CD4-positive, alpha-beta T cell treated with Interleukin-17A for 1 hour (primary cell): ENCODE measurements at regions not wholly inside any gene's neighbourhood (a gene's known extent, or its start where the extent isn't known, plus 50 kb on each side); places are given as distances from the start of the nearest gene placed in this dataset.
"Not testable (repeated sequence)": the region's sequence is repeated elsewhere in the genome, so short reads cannot be mapped to it uniquely, and the experiment has no call there.

Source experiments
- DNase-seq: peaks from one replicate; pipeline ENCODE4 v3.0.0-alpha.2; 2020

GRCh38 chr10:23885853-23886252, 323.1 kb upstream of the KIAA1217 start:
- DNase-seq = no peak

DNA sequence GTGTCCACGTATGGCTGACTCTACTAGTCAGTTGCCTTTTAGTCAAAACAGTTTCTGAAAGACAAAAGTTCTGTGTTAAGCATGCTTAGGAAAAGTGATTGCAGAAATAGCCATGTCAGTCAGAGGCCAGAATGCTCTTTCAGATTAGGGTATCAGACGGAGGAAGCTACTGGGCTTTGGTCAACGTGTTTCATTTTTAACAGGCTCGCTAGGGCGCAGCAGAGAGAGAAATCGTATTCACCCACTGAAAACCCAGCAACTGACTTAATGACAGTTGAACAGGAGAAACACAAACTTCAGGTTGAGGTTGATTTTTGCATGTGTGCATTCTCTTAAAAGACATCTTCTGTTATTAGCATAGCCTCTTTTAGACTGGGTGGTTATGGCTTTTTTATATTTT, 322.6 kb upstream of the KIAA1217 start:
- DNase-seq = no peak

GRCh38 chr10:23891301-23891700, 317.6 kb upstream of the KIAA1217 start:
- DNase-seq = no peak

- DNase-seq = no peak
Measured at GRCh38 chr10:23892296-23892695, 316.6 kb upstream of the KIAA1217 start.

DNA sequence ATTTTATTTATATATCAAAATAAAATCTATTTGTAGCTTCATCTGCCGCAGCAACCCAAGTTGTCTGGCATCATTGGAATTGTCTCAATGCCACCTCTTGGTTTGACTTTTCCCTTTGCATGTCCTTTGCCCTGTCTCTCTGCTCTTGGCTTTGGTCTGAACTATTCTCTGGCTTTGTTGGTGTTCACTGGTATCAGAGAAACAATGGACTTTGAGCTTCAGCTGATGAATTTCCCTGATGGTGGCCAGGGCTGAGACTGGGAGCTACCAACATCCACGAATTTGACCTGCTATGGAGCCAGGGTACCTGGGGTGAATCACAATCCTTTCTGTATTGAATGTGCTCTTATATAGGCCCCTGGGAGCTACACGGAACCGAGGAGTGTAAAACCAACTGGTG, 311.7 kb upstream of the KIAA1217 start:
- DNase-seq = no peak

DNA sequence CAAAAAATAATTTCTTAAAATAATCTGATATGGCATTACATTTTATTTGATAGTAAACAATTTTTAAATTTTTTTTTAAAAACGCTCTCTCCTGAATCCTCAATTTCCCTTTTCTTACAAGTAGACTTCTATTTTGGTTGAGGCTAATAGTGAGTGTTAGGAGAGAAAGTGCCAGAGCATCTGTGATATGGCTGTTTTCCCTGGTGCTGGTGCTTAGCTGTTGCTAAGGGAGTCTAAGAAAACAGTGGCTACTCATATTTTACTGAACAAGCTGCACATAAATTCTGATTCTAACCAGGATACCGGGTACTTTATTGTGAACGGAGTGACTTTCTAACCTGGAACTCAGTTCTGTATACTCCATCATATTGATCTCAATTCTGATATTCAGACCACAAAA, 311.1 kb upstream of the KIAA1217 start:
- no peak for DNase-seq

DNA sequence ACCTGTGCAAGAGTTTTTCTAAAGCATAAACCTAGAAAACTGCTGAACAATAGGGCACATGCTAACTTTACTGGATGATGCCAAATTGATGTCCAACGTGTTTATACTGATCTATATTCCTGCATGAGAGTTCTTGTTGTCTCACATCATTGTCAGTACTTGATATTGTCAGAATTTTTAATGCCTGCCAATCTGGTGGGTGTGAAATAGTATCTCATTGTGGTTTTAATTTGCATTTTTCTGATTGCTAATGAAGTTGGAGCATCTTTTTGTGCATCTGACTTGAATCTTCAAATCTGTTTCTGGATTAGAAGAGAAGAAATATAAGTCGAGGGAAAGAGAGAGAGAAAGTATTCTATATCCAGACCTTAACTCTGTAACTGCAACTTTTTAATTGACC, 309.8 kb upstream of the KIAA1217 start:
- DNase-seq = no peak

DNA sequence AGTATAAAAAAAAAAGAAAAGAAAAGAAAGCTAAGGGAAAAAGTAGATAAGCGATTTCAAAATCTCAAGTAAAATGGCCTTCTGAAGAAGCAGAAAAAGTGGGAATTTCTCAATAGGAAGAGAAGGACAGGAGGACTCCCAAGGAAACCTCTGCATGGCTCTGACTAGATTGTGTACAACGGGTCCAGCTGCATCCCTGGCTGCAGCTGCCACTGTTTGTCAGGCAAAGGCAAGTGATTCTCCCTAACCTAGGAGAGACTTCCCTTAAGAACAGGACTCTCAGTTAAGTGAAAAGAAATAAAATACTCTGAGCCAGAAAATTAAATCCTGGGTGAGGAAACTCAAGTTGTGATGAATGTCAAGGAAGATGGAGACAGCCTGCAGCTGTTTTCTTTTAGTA, 298.6 kb upstream of the KIAA1217 start:
- no peak for DNase-seq

DNA sequence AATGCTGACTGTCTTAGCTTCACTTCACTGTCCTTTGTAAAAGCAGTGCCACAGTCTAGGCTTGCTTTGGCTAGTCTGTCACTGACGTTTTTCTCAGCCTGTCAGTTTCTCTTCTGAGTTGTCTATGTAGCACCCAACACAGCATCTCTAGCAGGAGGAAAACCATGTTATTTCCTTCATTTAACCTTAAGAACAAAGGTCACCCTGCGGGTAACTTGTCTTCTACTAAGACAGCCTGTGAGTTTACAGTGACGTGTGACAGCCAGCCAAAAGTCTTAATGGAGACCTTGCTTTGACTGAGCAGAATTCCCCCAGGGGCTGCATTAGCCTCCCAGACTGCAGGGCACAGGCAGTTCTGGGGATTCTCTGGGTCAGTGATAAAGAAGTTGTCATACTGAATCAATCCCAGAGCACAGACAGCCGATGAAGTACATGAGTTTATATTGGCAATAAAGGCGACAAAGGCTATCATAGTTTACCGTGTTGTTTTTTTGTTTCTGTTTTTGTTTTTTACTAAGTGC, 296.0 kb upstream of the KIAA1217 start:
- DNase-seq = no peak

DNA sequence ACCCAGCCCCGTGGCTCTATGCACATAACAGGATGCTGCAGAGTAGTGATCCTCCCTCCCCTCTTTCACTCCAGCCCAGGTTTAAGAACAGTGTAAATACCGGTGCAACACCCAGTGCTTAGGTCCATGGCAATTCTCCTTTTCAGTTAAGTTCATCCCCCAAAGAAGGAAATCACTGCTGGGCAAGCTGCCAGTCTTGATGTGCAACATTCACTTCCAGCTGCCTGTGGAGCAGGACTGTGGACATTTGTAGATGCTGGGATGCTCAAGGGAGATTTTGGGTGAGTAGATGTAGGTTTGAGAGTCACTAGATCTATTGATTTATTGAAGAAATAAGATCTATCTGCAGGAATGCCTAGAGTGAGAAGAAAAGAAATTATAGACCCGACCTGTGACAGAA, 294.3 kb upstream of the KIAA1217 start:
- DNase-seq = no peak

DNA sequence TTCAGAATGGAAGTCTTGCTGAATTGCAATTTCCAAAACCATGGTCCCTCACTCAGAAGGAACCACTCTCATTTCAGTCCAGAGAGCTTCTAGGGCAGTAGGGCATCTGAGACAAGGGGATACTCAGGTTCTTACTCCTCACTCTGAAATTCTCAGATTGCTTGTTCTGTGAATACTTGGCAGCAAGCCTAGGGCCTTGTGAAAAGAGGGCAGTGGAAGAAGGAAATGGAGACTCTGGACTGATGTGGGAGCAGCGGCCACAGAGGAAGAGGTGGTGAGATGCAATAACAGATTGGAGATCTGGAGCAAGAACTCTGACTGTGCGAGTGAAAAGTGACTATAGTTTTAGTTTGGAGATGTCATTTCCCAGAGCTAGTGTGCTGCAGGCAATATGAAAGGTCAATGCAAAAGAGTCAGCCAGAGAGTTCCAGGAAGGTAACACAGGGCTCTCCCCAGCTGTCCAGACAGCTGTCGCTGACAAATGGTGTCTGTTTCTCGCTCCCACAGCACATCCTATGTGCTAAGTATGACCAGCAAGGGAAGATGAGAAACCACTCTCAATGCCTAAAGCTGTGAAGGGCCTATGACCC, 291.6 kb upstream of the KIAA1217 start:
- no peak for DNase-seq

GRCh38 chr10:23918090-23918723, 290.7 kb upstream of the KIAA1217 start:
- DNase-seq = no peak

GRCh38 chr10:23918839-23919238, 290.1 kb upstream of the KIAA1217 start:
- DNase-seq = no peak

GRCh38 chr10:23927576-23928325, 281.2 kb upstream of the KIAA1217 start:
- DNase-seq = no peak

DNA sequence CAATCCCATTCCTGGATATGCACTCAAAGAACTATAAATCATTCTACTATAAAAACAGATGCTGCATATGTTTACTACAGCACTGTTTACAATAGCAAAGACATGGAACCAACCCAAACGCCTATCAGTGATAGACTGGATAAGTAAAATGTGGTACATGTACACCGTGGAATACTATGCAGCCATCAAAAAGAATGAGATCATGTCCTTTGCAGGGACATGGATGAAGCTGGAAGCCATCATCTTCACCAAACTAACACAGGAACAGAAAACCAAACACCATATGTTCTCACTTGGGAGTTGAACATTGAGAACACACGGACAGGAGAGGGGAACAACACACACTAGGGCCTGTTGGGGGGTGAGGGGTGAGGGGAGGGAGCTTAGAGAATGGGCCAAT, 274.9 kb upstream of the KIAA1217 start:
- DNase-seq = not testable (repeated sequence)

DNA sequence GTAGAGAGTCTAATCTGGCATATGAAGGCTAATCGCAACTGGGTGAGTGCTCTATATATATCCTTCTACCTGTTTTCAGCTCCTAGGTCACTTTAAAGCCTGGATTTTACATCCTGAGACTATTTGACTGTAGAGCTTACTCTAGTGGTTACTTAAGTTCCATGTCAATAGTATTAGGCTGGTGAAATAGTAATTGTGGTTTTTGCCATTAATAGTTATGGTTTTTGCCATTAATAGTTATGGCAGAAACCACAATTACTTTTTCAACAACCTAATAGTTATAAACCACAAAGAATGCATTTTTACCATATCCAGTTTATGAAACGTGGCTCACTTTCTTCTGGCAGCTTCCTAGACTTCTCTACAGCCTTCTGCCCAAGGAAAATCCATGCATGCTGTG, 263.1 kb upstream of the KIAA1217 start:
- no peak for DNase-seq

GRCh38 chr10:23951841-23952240, 257.1 kb upstream of the KIAA1217 start:
- no peak for DNase-seq

GRCh38 chr10:23955456-23956225, 253.3 kb upstream of the KIAA1217 start:
- no peak for DNase-seq

DNA sequence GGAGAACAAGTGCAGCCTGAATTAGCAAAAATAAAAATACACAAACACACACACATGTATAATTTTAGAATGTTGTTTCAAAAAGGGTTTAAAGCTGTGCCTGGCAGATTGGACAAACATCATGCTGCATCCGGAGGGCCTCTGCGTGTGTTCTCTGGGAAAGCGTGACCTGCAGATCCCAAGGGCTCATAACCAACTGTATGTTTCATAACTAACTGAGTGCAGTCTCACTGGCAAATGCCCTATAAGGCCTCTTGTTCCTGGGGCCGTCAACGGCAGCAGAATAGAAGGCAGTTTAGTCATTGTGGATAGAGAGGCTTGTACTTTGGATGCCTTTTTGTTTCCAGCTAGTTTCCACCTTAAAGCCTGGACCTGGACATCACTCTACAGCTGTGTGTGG, 243.8 kb upstream of the KIAA1217 start:
- DNase-seq = no peak

- DNase-seq = no peak
Measured at GRCh38 chr10:23965880-23966279, 243.1 kb upstream of the KIAA1217 start.

DNA sequence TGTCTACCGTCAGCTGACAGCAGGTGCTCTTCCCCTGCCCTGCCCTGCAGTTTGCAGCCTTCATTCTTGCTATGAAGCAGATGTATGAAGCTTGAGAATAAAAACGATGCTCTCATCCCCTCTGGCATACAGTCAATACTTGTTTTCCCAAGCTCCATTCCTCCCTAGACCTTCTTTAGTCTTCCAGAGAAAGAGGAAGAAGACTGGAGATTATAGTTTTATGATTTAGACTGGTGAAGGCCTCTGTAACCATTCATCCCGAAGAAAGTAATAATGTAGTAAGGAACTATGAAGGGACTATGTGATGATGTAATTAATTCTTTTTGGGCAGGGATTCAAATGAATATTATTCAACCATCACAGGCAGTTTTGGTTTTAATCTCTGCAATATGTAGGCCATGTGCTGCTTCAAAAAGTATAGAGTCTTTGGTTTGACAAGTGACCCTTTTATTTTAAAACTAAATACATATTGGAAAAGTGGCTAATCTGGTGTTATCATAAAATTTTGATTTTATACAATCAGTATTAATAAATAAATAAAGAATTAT, 242.4 kb upstream of the KIAA1217 start:
- DNase-seq = no peak

DNA sequence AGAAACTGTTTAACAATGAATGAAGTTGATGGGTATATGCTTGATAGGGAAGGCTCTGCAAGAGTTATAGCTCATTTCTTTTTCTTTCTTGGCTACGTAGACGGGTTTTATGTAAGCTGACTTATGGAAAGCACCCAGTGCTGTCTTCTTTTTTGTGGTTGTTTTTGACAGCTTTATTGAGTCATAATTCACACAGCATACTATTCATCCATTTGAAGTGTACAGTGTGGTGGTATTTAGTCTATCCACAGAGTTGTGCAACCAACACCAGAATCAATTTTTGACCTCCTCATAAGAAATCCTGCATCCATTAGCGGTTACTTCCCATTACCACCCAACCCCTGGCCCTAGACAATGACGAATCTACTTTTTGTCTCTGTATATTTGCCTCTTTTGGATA, 240.6 kb upstream of the KIAA1217 start:
- DNase-seq = no peak

- no peak for DNase-seq
Measured at GRCh38 chr10:23974746-23975272, 234.1 kb upstream of the KIAA1217 start.
